ENCODE measurements at regions not wholly inside any gene's neighbourhood (a gene's known extent, or its start where the extent isn't known, plus 50 kb on each side); places are given as distances from the start of the nearest gene placed in this dataset.

DNA sequence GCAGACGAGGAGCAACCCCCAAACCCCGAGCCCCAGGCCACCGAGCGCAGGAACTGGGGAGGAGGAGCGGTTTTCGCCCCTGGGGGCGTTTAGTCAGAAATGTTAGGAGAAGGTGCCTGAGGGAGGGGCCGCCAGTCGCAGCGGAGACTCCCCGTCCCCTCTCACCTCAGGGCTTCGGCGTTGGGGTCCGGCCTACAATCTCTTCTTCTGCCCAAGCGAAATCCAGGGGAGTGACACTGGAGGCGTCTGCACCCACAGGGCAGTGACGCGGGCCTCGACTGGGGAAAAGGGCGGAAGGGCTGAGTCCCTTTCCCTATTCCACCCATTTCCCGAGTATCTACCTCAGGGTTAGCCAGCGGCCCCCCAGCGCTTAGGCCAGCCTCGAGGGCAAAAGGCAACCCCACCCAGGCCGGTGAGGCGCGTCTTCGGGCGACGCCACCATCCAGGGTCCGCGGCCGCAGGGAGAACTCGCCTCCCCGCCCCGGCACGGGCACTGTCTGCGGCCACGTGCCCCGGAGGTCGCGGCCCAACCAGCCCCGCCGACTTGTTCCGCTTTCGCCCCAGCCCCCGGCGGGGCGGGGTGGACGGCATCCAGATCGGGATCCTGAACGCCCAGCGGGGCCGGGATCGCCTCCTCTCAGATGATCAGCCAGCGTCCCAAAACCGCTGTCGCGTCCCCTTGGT is 118.7 kb upstream of the BARHL2 start:
- Histone ChIP-seq H3K9me3 (ENCODE audit: control extremely low read depth in 1 of 5, control insufficient read depth in 4 of 5, insufficient read depth in 2 of 5, low read depth in 1 of 5, low read length in 4 of 5) (peaks cover 0 to 6% (median 0%) of the 10 kb centered on the region in 5 experiments), H3K4me1 (ENCODE audit: control extremely low read depth in 1 of 4, control insufficient read depth in 4 of 4, insufficient read depth in 4 of 4, low read length in 3 of 4) (peaks cover 0 to 12% (median 10%) of the 10 kb centered on the region in 4 experiments), H3K36me3 (ENCODE audit: control insufficient read depth in 4 of 4, insufficient read depth in 4 of 4, low read length in 3 of 4) (no peaks in the 10 kb centered on the region), H3K27ac (ENCODE audit: insufficient read depth in 1 of 2, low read depth in 1 of 2, low read length in 2 of 2, poor library complexity in 1 of 2, severe bottlenecking in 2 of 2) (no peak overlapping the region), H3K4me3 (ENCODE audit: control insufficient read depth in 1 of 7, extremely low read depth in 1 of 7, insufficient read depth in 4 of 7, low read depth in 2 of 7, low read length in 6 of 7) (peak overlapping the region in 1 of 7 experiments; percentile 37), H3K27me3 (replicated peaks in 2 of 5; ENCODE audit: control insufficient read depth in 4 of 5, insufficient read depth in 5 of 5, low read length in 4 of 5) (peaks cover 61 to 98% (median 74%) of the 10 kb centered on the region in 5 experiments)
- 5% methylated on average over 52 of the region's 59 CpGs for WGBS (ENCODE audit: insufficient coverage)
- POLR2A ChIA-PET = no interaction called here
- peak in 2 of 3 donors; percentile 18 to 36 for DNase-seq
- CTCF ChIA-PET = interaction anchor here (0.6 to 1.2 kb wide), 2 partner anchors 102 to 112 kb away, joined by 3 read pairs; no protein-coding TSS in a partner anchor

- Histone ChIP-seq H3K27ac (ENCODE audit: insufficient read depth in 1 of 2, low read depth in 1 of 2, low read length in 2 of 2, poor library complexity in 1 of 2, severe bottlenecking in 2 of 2) (no peak overlapping the region), H3K27me3 (replicated peaks in 2 of 5; ENCODE audit: control insufficient read depth in 4 of 5, insufficient read depth in 5 of 5, low read length in 4 of 5) (peaks cover 55 to 97% (median 67%) of the 10 kb centered on the region in 5 experiments), H3K9me3 (ENCODE audit: control extremely low read depth in 1 of 5, control insufficient read depth in 4 of 5, insufficient read depth in 2 of 5, low read depth in 1 of 5, low read length in 4 of 5) (peaks cover 0 to 6% (median 0%) of the 10 kb centered on the region in 5 experiments), H3K4me1 (ENCODE audit: control extremely low read depth in 1 of 4, control insufficient read depth in 4 of 4, insufficient read depth in 4 of 4, low read length in 3 of 4) (peaks cover 0 to 12% (median 10%) of the 10 kb centered on the region in 4 experiments), H3K36me3 (ENCODE audit: control insufficient read depth in 4 of 4, insufficient read depth in 4 of 4, low read length in 3 of 4) (no peaks in the 10 kb centered on the region), H3K4me3 (ENCODE audit: control insufficient read depth in 1 of 7, extremely low read depth in 1 of 7, insufficient read depth in 4 of 7, low read depth in 2 of 7, low read length in 6 of 7) (no peak overlapping the region)
- WGBS (ENCODE audit: insufficient coverage) = 7% methylated on average over 34 of the region's 40 CpGs
- CTCF ChIA-PET = interaction anchor here (0.6 to 1.4 kb wide), 3 partner anchors 102 to 111 kb away, joined by 3 to 4 read pairs (median 3); no protein-coding TSS in a partner anchor
- DNase-seq = peak in 2 of 3 donors; percentile 47
- POLR2A ChIA-PET = no interaction called here
These were observed 118.0 kb upstream of the BARHL2 start for GRCh38 chr1:90834886-90835660.

- DNase-seq = peak in 2 of 3 donors; percentile 33 to 44
- Histone ChIP-seq H3K36me3 (ENCODE audit: control insufficient read depth in 4 of 4, insufficient read depth in 4 of 4, low read length in 3 of 4) (no peaks in the 10 kb centered on the region), H3K27ac (ENCODE audit: insufficient read depth in 1 of 2, low read depth in 1 of 2, low read length in 2 of 2, poor library complexity in 1 of 2, severe bottlenecking in 2 of 2) (no peak overlapping the region), H3K9me3 (ENCODE audit: control extremely low read depth in 1 of 5, control insufficient read depth in 4 of 5, insufficient read depth in 2 of 5, low read depth in 1 of 5, low read length in 4 of 5) (peaks cover 0 to 6% (median 0%) of the 10 kb centered on the region in 5 experiments), H3K4me3 (ENCODE audit: control insufficient read depth in 1 of 7, extremely low read depth in 1 of 7, insufficient read depth in 4 of 7, low read depth in 2 of 7, low read length in 6 of 7) (no peak overlapping the region), H3K4me1 (ENCODE audit: control extremely low read depth in 1 of 4, control insufficient read depth in 4 of 4, insufficient read depth in 4 of 4, low read length in 3 of 4) (peaks cover 0 to 12% (median 10%) of the 10 kb centered on the region in 4 experiments), H3K27me3 (replicated peaks in 2 of 5; ENCODE audit: control insufficient read depth in 4 of 5, insufficient read depth in 5 of 5, low read length in 4 of 5) (peaks cover 48 to 97% (median 62%) of the 10 kb centered on the region in 5 experiments)
- WGBS (ENCODE audit: insufficient coverage) = 8% methylated on average over 19 of the region's 23 CpGs
- ChIA-PET CTCF (interaction anchor here (1.2 to 1.8 kb wide), 3 partner anchors 101 to 108 kb away, joined by 3 to 5 read pairs (median 4); no protein-coding TSS in a partner anchor), POLR2A (no interaction called here)
These were observed 117.3 kb upstream of the BARHL2 start for GRCh38 chr1:90834354-90834885.

- Histone ChIP-seq H3K9me3 (ENCODE audit: control extremely low read depth in 1 of 5, control insufficient read depth in 4 of 5, insufficient read depth in 2 of 5, low read depth in 1 of 5, low read length in 4 of 5) (peaks cover 0 to 6% (median 3%) of the 10 kb centered on the region in 5 experiments), H3K4me3 (ENCODE audit: control insufficient read depth in 1 of 7, extremely low read depth in 1 of 7, insufficient read depth in 4 of 7, low read depth in 2 of 7, low read length in 6 of 7) (no peak overlapping the region), H3K27me3 (replicated peaks in 2 of 5; ENCODE audit: control insufficient read depth in 4 of 5, insufficient read depth in 5 of 5, low read length in 4 of 5) (peaks cover 44 to 96% (median 63%) of the 10 kb centered on the region in 5 experiments), H3K27ac (ENCODE audit: insufficient read depth in 1 of 2, low read depth in 1 of 2, low read length in 2 of 2, poor library complexity in 1 of 2, severe bottlenecking in 2 of 2) (no peak overlapping the region), H3K4me1 (ENCODE audit: control extremely low read depth in 1 of 4, control insufficient read depth in 4 of 4, insufficient read depth in 4 of 4, low read length in 3 of 4) (peaks cover 0 to 12% (median 10%) of the 10 kb centered on the region in 4 experiments), H3K36me3 (ENCODE audit: control insufficient read depth in 4 of 4, insufficient read depth in 4 of 4, low read length in 3 of 4) (no peaks in the 10 kb centered on the region)
- WGBS (ENCODE audit: insufficient coverage) = 10% methylated on average over 2 of the region's 6 CpGs
- ChIA-PET CTCF (interaction anchor here (1.4 to 1.8 kb wide), 3 partner anchors 104 to 113 kb away, joined by 4 to 5 read pairs (median 4); no protein-coding TSS in a partner anchor), POLR2A (no interaction called here)
- no peak for DNase-seq
These were observed 116.5 kb upstream of the BARHL2 start for GRCh38 chr1:90833466-90834110.

- ChIA-PET POLR2A (interaction anchor here (0.5 kb wide), 1 partner anchor 72 kb away, joined by 3 read pairs; no protein-coding TSS in a partner anchor), CTCF (interaction anchor here (1.6 kb wide), 1 partner anchor 111 kb away, joined by 4 read pairs; no protein-coding TSS in a partner anchor)
- H3K4me3 ChIP-seq (ENCODE audit: control insufficient read depth in 1 of 7, extremely low read depth in 1 of 7, insufficient read depth in 4 of 7, low read depth in 2 of 7, low read length in 6 of 7) = no peak overlapping the region
- H3K27me3 ChIP-seq (replicated peaks in 2 of 5; ENCODE audit: control insufficient read depth in 4 of 5, insufficient read depth in 5 of 5, low read length in 4 of 5) = peaks cover 35 to 94% (median 57%) of the 10 kb centered on the region in 5 experiments
- DNase-seq = peak in 2 of 3 donors; percentile 49 to 61
- WGBS (ENCODE audit: insufficient coverage) = 6% methylated on average over 7 of the region's 8 CpGs
- H3K36me3 ChIP-seq (ENCODE audit: control insufficient read depth in 4 of 4, insufficient read depth in 4 of 4, low read length in 3 of 4) = no peaks in the 10 kb centered on the region
- H3K4me1 ChIP-seq (ENCODE audit: control extremely low read depth in 1 of 4, control insufficient read depth in 4 of 4, insufficient read depth in 4 of 4, low read length in 3 of 4) = peaks cover 0 to 12% (median 10%) of the 10 kb centered on the region in 4 experiments
- no peak overlapping the region for H3K27ac ChIP-seq (ENCODE audit: insufficient read depth in 1 of 2, low read depth in 1 of 2, low read length in 2 of 2, poor library complexity in 1 of 2, severe bottlenecking in 2 of 2)
- H3K9me3 ChIP-seq (ENCODE audit: control extremely low read depth in 1 of 5, control insufficient read depth in 4 of 5, insufficient read depth in 2 of 5, low read depth in 1 of 5, low read length in 4 of 5) = peaks cover 0 to 4% (median 3%) of the 10 kb centered on the region in 5 experiments
These were observed 114.8 kb upstream of the BARHL2 start for GRCh38 chr1:90831910-90832309.

DNA sequence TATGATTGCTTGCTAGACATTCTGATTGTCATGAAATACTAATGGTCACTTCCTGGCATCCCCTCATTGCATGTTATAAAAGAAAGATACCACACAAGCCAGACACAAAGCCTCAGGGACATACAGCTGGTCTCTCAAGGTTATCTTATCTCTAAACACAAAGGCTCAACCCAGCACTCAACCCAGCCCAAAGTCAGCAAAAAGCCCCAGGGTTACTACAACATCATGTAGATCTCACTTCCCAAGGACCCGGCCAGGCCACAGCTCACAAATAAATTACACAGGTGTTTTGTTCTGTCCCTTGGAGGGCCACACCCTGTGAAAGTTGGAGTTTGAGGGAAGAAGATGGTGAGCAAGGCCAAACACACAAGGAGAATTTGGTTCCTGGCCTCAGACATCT is 109.7 kb upstream of the BARHL2 start:
- H3K27ac ChIP-seq (ENCODE audit: insufficient read depth in 1 of 2, low read depth in 1 of 2, low read length in 2 of 2, poor library complexity in 1 of 2, severe bottlenecking in 2 of 2) = no peak overlapping the region
- H3K27me3 ChIP-seq (replicated peaks in 2 of 5; ENCODE audit: control insufficient read depth in 4 of 5, insufficient read depth in 5 of 5, low read length in 4 of 5) = peaks cover 10 to 70% (median 25%) of the 10 kb centered on the region in 5 experiments
- POLR2A ChIA-PET = interaction anchor here (0.6 kb wide), 1 partner anchor 187 kb away, joined by 3 read pairs; no protein-coding TSS in a partner anchor
- H3K4me3 ChIP-seq (ENCODE audit: control insufficient read depth in 1 of 7, extremely low read depth in 1 of 7, insufficient read depth in 4 of 7, low read depth in 2 of 7, low read length in 6 of 7) = no peak overlapping the region
- no peak for DNase-seq
- WGBS (ENCODE audit: insufficient coverage) = no CpG with 5 or more reads among the region's 1 CpG
- peaks cover 0 to 3% (median 0%) of the 10 kb centered on the region in 5 experiments for H3K9me3 ChIP-seq (ENCODE audit: control extremely low read depth in 1 of 5, control insufficient read depth in 4 of 5, insufficient read depth in 2 of 5, low read depth in 1 of 5, low read length in 4 of 5)
- no peaks in the 10 kb centered on the region for H3K36me3 ChIP-seq (ENCODE audit: control insufficient read depth in 4 of 4, insufficient read depth in 4 of 4, low read length in 3 of 4)
- no peaks in the 10 kb centered on the region for H3K4me1 ChIP-seq (ENCODE audit: control extremely low read depth in 1 of 4, control insufficient read depth in 4 of 4, insufficient read depth in 4 of 4, low read length in 3 of 4)
- CTCF ChIA-PET = interaction anchor here (2.7 kb wide), 1 partner anchor 105 kb away, joined by 7 read pairs; no protein-coding TSS in a partner anchor
